Lower lobe of right lung (tissue), 2 donors: ENCODE measurements at regions not wholly inside any gene's neighbourhood (a gene's known extent, or its start where the extent isn't known, plus 50 kb on each side); places are given as distances from the start of the nearest gene placed in this dataset.
"Not testable (repeated sequence)": the region's sequence is repeated elsewhere in the genome, so short reads cannot be mapped to it uniquely, and the experiment has no call there.

Experiments used
- ATAC-seq, 2 donors: fragments of 200-7000 bp; cut with Tn5 transposase; one replicate each; pipeline ENCODE4 v1.9.1; 2020 to 2022; ENCODE audit warnings: mild to moderate bottlenecking in 2 of 2, moderate library complexity in 2 of 2
- DNase-seq: peaks from one replicate; pipeline ENCODE4 v3.0.0-alpha.2; 2020
- H3K27ac ChIP-seq: fragments of 200-600 bp; one replicate; pipeline ENCODE4 v1.8.0; 2022
- H3K27me3 ChIP-seq: fragments of 200-600 bp; one replicate; pipeline ENCODE4 v1.8.0; 2022; ENCODE audit warnings: low read depth
- H3K36me3 ChIP-seq: fragments of 200-600 bp; one replicate; pipeline ENCODE4 v1.8.0; 2022; ENCODE audit warnings: mild to moderate bottlenecking
- H3K4me1 ChIP-seq: fragments of 200-600 bp; one replicate; pipeline ENCODE4 v1.8.0; 2022
- H3K4me3 ChIP-seq: fragments of 200-600 bp; one replicate; pipeline ENCODE4 v1.8.0; 2022; ENCODE audit warnings: mild to moderate bottlenecking
- H3K9me3 ChIP-seq: fragments of 200-600 bp; one replicate; pipeline ENCODE4 v1.8.0; 2022
- intact Hi-C: fragments of 100-400 bp; cut with DNase I; formaldehyde crosslinking; loops from one replicate; pipeline ENCODE4 v1.11.0; 2022
- TF ChIP-seq, protein P1 (sequence below): fragments of 200-600 bp; IDR thresholded peaks from one replicate; pipeline ENCODE4 v1.8.0; 2022; ENCODE audit warnings: antibody characterized with exemption, mild to moderate bottlenecking
- donor health status: DM: no; HTN: yes; CAD: no; lungs with severe emphysema.

DNA sequence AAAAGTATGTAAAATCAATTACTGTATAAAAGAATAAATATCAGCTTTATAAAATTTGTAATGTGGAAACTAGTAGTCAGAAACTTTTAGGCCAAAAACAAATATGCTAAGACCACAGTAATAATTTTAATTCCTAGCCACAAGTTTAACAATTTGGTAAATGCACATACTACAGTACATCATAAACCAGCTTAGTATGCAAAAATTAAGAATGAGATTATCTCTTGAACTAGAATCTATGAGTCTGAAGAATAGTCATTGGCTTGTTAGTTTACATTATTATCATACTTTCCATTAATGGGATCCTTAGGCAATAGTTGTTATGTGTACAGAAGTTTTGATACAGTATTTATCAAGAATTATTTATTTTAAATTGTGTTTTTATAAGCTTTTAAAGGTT is 491.9 kb upstream of the FSIP2 start:
- no peaks in the 10 kb centered on the region for H3K36me3 ChIP-seq
- H3K4me1 ChIP-seq, result no peaks in the 10 kb centered on the region
- intact Hi-C loops, result no loop called here
- H3K27ac ChIP-seq, result no peak overlapping the region
- ATAC-seq (no peak), DNase-seq (no peak)
- H3K27me3 ChIP-seq, result no peaks in the 10 kb centered on the region
- TF ChIP-seq, protein P1, sequence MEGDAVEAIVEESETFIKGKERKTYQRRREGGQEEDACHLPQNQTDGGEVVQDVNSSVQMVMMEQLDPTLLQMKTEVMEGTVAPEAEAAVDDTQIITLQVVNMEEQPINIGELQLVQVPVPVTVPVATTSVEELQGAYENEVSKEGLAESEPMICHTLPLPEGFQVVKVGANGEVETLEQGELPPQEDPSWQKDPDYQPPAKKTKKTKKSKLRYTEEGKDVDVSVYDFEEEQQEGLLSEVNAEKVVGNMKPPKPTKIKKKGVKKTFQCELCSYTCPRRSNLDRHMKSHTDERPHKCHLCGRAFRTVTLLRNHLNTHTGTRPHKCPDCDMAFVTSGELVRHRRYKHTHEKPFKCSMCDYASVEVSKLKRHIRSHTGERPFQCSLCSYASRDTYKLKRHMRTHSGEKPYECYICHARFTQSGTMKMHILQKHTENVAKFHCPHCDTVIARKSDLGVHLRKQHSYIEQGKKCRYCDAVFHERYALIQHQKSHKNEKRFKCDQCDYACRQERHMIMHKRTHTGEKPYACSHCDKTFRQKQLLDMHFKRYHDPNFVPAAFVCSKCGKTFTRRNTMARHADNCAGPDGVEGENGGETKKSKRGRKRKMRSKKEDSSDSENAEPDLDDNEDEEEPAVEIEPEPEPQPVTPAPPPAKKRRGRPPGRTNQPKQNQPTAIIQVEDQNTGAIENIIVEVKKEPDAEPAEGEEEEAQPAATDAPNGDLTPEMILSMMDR, result no peak
- no peaks in the 10 kb centered on the region for H3K9me3 ChIP-seq
- H3K4me3 ChIP-seq, result no peak overlapping the region

DNA sequence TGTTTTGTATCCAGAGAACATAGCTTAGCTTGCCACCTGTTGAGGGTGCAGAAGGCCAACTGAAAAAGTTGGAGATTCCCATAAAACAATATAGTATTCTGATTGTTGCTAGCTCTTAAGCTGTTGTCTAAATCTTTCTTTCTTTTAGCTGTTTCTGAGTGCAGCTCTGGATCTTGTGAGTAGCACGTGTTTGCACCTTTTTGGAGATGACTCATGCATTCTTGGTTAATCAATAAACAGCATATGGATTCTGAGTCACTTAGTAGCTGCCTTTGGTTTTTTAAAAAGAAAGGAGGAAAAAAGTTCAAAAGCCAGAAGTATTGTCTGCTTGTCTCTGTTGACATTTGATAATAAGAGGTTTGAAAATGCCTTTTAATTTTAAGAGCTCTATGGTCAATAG is 483.0 kb upstream of the FSIP2 start:
- no peak for ATAC-seq

DNA sequence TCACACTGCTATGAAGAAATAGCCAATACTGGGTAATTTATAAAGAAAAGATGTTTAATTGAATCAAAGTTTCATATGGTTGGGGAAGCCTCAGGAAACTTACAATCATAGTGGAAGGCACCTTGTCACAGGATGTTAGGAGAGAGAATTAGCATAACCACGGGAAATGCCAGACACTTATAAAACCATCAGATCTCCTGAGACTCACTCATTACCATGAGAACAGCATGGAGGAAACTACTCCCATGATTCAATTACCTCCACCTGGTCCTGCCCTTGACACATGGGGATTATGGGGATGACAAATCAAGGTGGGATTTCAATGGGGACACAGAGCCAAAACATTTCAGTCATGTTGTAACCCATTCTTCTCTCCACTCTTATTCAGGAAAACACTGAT is 472.9 kb upstream of the FSIP2 start:
- Histone ChIP-seq H3K27me3 (no peaks in the 10 kb centered on the region), H3K27ac (no peak overlapping the region), H3K4me1 (no peaks in the 10 kb centered on the region), H3K36me3 (no peaks in the 10 kb centered on the region), H3K4me3 (no peak overlapping the region), H3K9me3 (no peaks in the 10 kb centered on the region)
- TF ChIP-seq, protein P1, result no peak
- DNase-seq (no peak), ATAC-seq (no peak)
- intact Hi-C loops, result no loop called here

More for the DNA sequence above, 483.0 kb upstream of the FSIP2 start:
- H3K36me3 ChIP-seq, result no peaks in the 10 kb centered on the region
- H3K9me3 ChIP-seq, result no peaks in the 10 kb centered on the region
- H3K4me3 ChIP-seq, result no peak overlapping the region
- no peak for DNase-seq
- TF ChIP-seq, protein P1, result no peak
- intact Hi-C loops, result no loop called here
- no peaks in the 10 kb centered on the region for H3K27me3 ChIP-seq
- no peaks in the 10 kb centered on the region for H3K4me1 ChIP-seq
- no peak overlapping the region for H3K27ac ChIP-seq

DNA sequence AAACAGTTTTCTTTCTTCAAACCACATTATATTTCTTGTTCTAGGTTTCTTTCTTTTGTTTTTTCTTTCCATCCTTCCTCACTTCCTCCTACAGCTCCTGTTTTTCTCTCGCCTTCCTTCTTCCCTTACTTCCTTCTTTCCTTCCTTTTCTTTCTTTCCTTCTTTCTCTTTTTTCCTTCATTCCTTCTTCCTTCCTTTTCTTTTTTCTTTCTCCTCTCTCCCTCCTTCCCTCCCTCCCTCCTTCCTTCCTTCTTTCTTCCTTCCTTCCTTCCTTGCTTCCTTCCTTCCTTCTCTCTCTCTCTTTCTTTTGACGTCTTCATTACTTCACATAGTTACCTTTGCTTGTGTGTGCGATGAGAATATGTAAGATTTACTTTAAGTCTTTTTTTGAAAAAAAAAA is 470.0 kb upstream of the FSIP2 start:
- no peaks in the 10 kb centered on the region for H3K36me3 ChIP-seq
- no peaks in the 10 kb centered on the region for H3K27me3 ChIP-seq
- intact Hi-C loops, result no loop called here
- H3K4me3 ChIP-seq, result no peak overlapping the region
- ATAC-seq, result no peak
- no peaks in the 10 kb centered on the region for H3K4me1 ChIP-seq
- no peak for DNase-seq
- TF ChIP-seq, protein P1, result no peak
- H3K27ac ChIP-seq, result no peak overlapping the region
- no peaks in the 10 kb centered on the region for H3K9me3 ChIP-seq

DNA sequence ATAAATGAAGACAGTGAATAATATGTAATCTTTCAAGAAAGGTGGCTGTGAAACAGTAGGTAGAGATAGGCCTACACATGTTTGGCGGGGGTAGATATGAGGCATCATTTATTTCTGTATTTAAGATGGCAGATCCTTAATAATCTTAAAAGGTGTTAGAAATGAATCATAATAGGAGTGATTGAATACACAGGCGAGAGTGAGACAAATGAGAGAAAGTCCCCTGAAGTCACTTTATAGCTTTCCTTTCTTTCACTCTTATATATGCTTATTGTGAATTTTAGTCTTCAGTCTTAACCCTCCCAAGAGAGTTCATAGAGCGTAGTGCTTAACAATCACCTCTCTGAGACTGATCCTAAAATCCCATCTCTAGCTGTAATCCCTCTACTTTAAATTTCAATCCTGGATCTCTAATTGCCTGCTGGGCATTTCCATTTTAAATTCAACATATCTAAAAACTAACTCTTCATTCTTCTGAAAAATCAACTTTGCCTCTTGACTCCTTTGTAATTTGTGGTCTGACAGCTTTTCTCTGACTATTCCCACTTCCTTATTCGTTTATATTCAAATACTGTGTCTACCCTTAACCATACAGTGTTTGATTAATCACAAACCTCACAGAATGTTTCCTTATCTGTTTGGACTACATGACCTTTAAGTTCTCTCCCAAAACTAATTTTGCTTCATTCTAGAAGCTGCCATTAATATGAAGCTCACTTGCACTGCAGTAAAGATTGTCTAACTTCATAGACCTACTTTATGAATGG is 463.7 kb upstream of the FSIP2 start:
- no peak for DNase-seq
- Histone ChIP-seq H3K4me1 (no peaks in the 10 kb centered on the region), H3K4me3 (no peak overlapping the region), H3K27ac (no peak overlapping the region), H3K9me3 (no peaks in the 10 kb centered on the region), H3K27me3 (no peaks in the 10 kb centered on the region), H3K36me3 (no peaks in the 10 kb centered on the region)
- ATAC-seq, result no peak
- TF ChIP-seq, protein P1, result no peak
- intact Hi-C loops, result no loop called here

DNA sequence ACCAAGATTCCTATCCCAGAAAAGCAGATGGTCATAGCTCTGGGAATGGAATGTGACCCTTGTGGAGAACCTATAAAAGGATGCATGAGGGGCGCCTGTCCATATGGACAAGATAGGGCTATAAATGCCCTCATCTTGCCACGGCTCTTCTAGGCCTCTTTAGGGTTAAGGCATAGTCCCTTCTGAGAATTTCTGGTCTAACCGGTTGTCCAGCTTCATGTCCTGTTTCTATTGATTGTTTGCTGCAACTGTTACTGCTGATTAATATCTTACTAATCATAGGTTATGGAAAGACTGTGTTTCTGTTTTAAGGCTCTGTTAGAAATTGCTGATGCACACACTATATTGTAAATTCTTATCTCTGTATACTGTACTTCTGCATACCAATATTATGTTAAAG is 462.6 kb upstream of the FSIP2 start:
- intact Hi-C loops, H3K27ac ChIP-seq, H3K27me3 ChIP-seq, H3K4me1 ChIP-seq, H3K36me3 ChIP-seq, H3K4me3 ChIP-seq, DNase-seq, ATAC-seq, H3K9me3 ChIP-seq: not testable (repeated sequence)
